HEK293T (cell line): ENCODE measurements at regions not wholly inside any gene's neighbourhood (a gene's known extent, or its start where the extent isn't known, plus 50 kb on each side); places are given as distances from the start of the nearest gene placed in this dataset.

Source experiments
- ARNT ChIP-seq: fragments of 450-650 bp; IDR thresholded peaks from 2 replicates; pipeline ENCODE4 v1.6.1; 2017; ENCODE audit warnings: mild to moderate bottlenecking
- BHLHE40 ChIP-seq: fragments of 450-650 bp; IDR thresholded peaks from 2 replicates; pipeline ENCODE4 v1.6.1; 2016; ENCODE audit warnings: mild to moderate bottlenecking, moderate library complexity, borderline replicate concordance
- CTBP1 ChIP-seq: fragments of 450-650 bp; IDR thresholded peaks from 2 replicates; pipeline ENCODE4 v1.6.1; 2016; ENCODE audit warnings: borderline replicate concordance
- FOXA1 ChIP-seq: fragments of 450-650 bp; IDR thresholded peaks from 2 replicates; pipeline ENCODE4 v1.6.1; 2016; ENCODE audit warnings: mild to moderate bottlenecking
- FOXM1 ChIP-seq: fragments of 450-650 bp; IDR thresholded peaks from 2 replicates; pipeline ENCODE4 v1.6.1; 2017; ENCODE audit warnings: mild to moderate bottlenecking, borderline replicate concordance
- HDGF ChIP-seq: fragments of 450-650 bp; IDR thresholded peaks from 2 replicates; pipeline ENCODE4 v1.6.1; 2017; ENCODE audit warnings: antibody characterized with exemption, borderline replicate concordance
- LEF1 ChIP-seq: fragments of 450-650 bp; IDR thresholded peaks from 2 replicates; pipeline ENCODE4 v1.6.1; 2017; ENCODE audit warnings: mild to moderate bottlenecking, borderline replicate concordance
- SP1 ChIP-seq: fragments of 450-650 bp; IDR thresholded peaks from 2 replicates; pipeline ENCODE4 v1.6.1; 2017
- SUZ12 ChIP-seq: fragments of 450-650 bp; IDR thresholded peaks from 2 replicates; pipeline ENCODE4 v1.6.1; 2016; ENCODE audit warnings: mild to moderate bottlenecking
- TARDBP ChIP-seq: fragments of 450-650 bp; IDR thresholded peaks from 2 replicates; pipeline ENCODE4 v1.6.1; 2016

GRCh38 chr9:118058227-118058626 is 354.0 kb downstream of the TLR4 start:
- TF ChIP-seq TARDBP, result no peak
- TF ChIP-seq FOXM1, result no peak
- no peak for TF ChIP-seq FOXA1
- TF ChIP-seq CTBP1, result no peak
- TF ChIP-seq BHLHE40, result no peak
- TF ChIP-seq SP1, result no peak
- TF ChIP-seq SUZ12, result no peak
- no peak for TF ChIP-seq LEF1
- TF ChIP-seq HDGF, result no peak
- TF ChIP-seq ARNT, result no peak
